Omental fat pad (tissue), 3 donors: ENCODE measurements at regions not wholly inside any gene's neighbourhood (a gene's known extent, or its start where the extent isn't known, plus 50 kb on each side); places are given as distances from the start of the nearest gene placed in this dataset.

Experiments
- ATAC-seq: fragments of 150-250 bp; one replicate; pipeline ENCODE4 v1.9.1; 2016; ENCODE audit warnings: mild to moderate bottlenecking, moderate library complexity; ENCODE audit not compliant: low FRiP score
- DNase-seq: peaks from one replicate; pipeline ENCODE4 v3.0.0-alpha.2; 2019; ENCODE audit warnings: low spot score
- TF ChIP-seq, protein P1 (sequence below), 3 donors: fragments of 450-650 bp; IDR thresholded peaks; one replicate each; pipeline ENCODE4 v1.5.1; 2016 to 2017; ENCODE audit warnings: antibody characterized with exemption in 3 of 3, mild to moderate bottlenecking in 3 of 3, moderate library complexity in 2 of 3

DNA sequence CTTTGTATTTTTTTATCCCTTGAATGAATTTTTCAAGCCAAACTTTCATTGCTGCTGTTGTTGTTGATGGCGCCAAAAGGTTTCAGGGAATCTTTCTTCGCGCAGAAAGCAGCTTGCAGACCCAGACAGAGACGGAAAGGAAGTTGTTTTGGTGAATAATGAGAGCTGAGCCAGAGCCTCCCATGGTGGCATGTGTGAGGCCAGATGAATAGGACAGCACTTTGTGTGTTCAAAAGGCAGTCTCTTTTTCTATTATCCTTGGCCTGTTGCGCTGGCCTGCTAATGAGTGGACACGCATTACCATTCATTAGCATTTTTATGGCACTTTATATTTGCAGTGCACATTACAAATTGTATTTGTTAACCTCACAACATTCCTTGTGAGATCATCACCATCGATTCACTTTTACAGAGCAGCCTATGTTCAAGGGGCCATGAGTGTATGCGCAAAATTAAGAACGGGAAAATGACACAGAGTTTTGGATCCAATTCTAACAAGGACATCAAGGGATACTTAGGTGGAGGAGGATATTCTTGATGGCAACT is 754.7 kb downstream of the BCL11A start:
- TF ChIP-seq, protein P1, sequence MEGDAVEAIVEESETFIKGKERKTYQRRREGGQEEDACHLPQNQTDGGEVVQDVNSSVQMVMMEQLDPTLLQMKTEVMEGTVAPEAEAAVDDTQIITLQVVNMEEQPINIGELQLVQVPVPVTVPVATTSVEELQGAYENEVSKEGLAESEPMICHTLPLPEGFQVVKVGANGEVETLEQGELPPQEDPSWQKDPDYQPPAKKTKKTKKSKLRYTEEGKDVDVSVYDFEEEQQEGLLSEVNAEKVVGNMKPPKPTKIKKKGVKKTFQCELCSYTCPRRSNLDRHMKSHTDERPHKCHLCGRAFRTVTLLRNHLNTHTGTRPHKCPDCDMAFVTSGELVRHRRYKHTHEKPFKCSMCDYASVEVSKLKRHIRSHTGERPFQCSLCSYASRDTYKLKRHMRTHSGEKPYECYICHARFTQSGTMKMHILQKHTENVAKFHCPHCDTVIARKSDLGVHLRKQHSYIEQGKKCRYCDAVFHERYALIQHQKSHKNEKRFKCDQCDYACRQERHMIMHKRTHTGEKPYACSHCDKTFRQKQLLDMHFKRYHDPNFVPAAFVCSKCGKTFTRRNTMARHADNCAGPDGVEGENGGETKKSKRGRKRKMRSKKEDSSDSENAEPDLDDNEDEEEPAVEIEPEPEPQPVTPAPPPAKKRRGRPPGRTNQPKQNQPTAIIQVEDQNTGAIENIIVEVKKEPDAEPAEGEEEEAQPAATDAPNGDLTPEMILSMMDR (IDR thresholded peaks at IDR 0.05): no peak
- no peak for ATAC-seq

DNA sequence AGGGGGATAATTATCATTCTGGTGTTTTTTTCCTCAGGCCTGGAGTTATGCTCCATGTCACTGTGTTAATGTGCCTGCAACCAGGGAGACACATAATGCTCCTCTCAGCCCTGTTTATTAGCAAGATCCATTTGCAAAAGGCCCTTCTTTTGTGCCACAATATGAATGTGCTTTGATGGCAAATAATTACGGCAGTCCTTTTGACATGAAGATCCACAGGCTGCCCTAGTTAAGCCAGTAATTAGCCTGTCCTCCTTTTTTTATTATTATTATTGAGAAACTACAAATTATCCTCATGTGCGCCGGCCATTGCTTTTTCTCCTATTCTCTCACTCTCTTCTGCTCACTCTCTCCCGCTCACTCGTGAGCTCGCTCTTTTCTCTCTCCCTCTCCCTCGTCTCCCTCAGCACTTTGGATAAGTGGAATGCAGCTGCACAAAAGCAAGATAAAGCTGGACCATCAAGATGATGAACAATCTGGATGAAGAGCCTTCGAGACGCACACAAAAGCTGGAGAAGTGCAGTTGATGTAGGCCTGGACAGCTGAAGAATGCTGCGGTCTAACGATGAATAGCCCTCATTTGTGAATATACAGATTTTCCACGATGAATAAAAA is 762.3 kb downstream of the BCL11A start:
- DNase-seq: no peak
- TF ChIP-seq, protein P1 (IDR thresholded peaks at IDR 0.05): no peak
- ATAC-seq: no peak

More for the DNA sequence above, 754.7 kb downstream of the BCL11A start:
- DNase-seq: no peak

DNA sequence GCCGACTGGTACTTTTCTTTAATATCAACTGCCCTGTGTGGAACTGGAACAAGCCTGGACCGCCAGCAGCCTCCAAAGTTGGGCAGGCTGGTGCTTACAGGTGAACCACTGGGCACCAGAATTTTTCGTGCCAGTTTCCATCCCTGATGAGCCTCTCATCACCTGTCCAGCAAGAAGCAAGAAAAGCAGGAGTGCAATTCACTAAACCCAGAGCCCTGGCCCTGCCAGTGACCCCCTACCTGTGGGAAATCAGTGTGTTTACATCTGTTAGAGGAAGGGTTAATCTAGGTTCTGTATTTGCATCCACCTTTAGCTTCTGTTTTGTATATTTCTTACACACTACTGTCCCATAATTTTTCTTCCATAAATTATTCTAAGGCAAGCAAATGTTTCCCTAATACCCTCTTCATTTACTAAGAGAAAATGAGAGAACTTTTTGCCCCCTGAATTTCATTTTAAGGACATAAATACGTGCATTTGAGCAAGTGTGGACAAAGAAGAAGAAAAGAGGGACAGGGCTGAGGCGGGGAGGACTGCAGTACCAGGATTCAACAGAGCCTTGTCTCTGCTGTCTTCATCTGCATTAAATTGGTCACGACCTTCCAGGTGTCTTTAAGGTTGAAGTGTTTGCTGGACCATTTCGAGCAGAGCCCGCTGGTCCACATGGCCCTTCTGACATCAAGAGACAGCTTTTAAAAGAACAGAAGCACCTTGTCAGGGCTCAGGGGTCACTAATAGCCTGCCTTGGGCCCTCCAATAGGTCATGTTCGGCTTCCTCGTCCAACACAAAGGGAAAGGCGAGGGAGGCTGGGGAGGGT is 763.1 kb downstream of the BCL11A start:
- TF ChIP-seq, protein P1 (IDR thresholded peaks at IDR 0.05): no peak
- no peak for ATAC-seq
- DNase-seq: no peak

DNA sequence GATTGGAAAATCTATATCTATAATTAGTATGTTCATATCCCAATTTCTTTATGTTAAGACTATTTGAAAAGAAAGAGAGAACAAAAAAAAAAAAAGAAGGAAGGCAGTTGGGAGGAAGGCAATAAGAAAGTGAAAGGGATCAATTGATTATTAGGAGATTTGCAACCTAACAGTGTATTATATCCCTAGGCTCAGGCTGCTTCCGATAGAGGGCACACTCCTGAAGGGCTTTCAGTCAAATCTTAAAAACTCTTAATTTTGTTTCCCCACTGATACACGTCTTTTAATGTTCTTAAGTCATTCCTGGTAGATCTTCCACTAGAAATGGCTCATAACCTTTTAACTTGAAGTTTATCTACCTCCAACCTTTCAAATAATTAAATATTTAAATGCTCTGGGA is 763.9 kb downstream of the BCL11A start:
- DNase-seq (no peak), ATAC-seq (no peak)
- TF ChIP-seq, protein P1 (IDR thresholded peaks at IDR 0.05): no peak

DNA sequence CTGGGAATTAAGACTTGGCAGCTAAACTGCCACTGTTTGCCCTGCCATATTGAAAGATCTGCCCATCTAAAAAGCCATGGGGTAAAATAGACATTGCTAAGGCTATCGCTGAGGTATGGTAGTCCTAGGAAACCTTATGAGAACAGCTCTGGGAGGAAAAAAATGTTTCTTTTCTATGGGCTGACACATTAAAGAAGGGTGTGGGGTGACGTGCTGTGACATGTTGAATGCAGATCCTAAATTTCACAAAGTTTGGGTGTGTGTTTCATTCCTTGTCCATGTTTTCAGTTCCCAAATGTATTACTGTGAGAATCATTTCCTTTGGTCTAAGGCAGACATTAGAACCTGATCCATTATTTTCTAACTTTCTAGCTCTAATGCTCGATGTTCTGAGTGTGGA is 766.4 kb downstream of the BCL11A start:
- ATAC-seq: no peak
- DNase-seq: no peak
- TF ChIP-seq, protein P1 (IDR thresholded peaks at IDR 0.05): no peak

DNA sequence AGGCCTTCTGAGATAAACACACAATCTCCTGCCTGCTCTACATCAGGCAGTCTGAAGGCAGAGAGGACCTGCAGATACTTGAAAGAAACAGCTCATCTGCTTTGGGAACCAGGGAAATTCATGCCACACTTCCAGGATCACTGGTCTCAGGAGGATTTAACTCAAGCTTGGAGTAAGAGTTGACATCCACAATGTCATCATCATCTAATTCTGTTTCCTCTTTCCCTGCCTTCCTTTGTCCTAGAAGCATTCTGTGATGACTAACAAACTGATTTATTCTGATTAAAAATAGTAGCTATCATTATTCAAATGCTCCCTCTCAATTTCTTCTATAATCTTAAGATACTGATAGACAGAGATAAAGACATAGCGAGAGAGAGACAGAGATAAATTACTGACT is 766.8 kb downstream of the BCL11A start:
- TF ChIP-seq, protein P1 (IDR thresholded peaks at IDR 0.05): no peak
- DNase-seq (no peak), ATAC-seq (no peak)
